HepG2 (cell line): ENCODE measurements at regions not wholly inside any gene's neighbourhood (a gene's known extent, or its start where the extent isn't known, plus 50 kb on each side); places are given as distances from the start of the nearest gene placed in this dataset.

Experiments used
- ATAC-seq: fragments of 200-7000 bp; cut with Tn5 transposase; 3 replicates; pipeline ENCODE4 v1.9.1; 2020; ENCODE audit warnings: mild to moderate bottlenecking, moderate library complexity
- BruUV-seq: library from RNA; stranded (reverse); fragments of 400-500 nt; replicated peaks from 2 replicates; lab custom pipeline; 2021; lab: Mats Ljungman, UMichigan
- CTCF ChIA-PET: fragments of 300-600 bp; formaldehyde crosslinking; extraction: SDS; loops from one replicate; lab custom pipeline; 2021; ENCODE audit warnings: low total read pairs, inconsistent platforms, low intra/inter-chr PET ratio; lab: Yijun Ruan, JAX
- POLR2A ChIA-PET: fragments of 350-600 bp; sonication (Branson Sonifier 250); formaldehyde crosslinking; loops from one replicate; lab custom pipeline; 2020; ENCODE audit warnings: antibody characterized with exemption, inconsistent platforms; lab: Yijun Ruan, JAX
- DNase-seq: peaks from one replicate; pipeline ENCODE4 v3.0.0-alpha.2; 2015; ENCODE audit warnings: low spot score
- FAIRE-seq: peaks from 3 replicates; lab custom pipeline; 2011; peaks lifted over from hg19 to GRCh38; lab: Jason Lieb, UNC
- H2AFZ ChIP-seq: one replicate; pipeline ENCODE4 v1.6.1; 2011; ENCODE audit warnings: low read length, inconsistent platforms
- H3K27ac ChIP-seq: fragments of 300-600 bp; 3 replicates; pipeline ENCODE4 v1.8.0; 2011; ENCODE audit warnings: mixed run types, mild to moderate bottlenecking, mixed read lengths, low read length, inconsistent platforms; ENCODE audit not compliant: insufficient read depth; ENCODE audit errors: extremely low read length
- H3K27me3 ChIP-seq, 2 experiments: fragments of 200-600 bp in 1 of 2; 2 replicates in 1 of 2; 3 replicates in 1 of 2; pipeline versions ENCODE4 v1.6.0 to v1.8.0; 2011; ENCODE audit warnings: low read length in 2 of 2, mild to moderate bottlenecking in 2 of 2, moderate library complexity in 2 of 2, inconsistent platforms in 1 of 2; ENCODE audit not compliant: insufficient read depth in 2 of 2, control insufficient read depth in 1 of 2
- H3K36me3 ChIP-seq, 2 experiments: fragments of 200-600 bp in 1 of 2; replicated peaks in 1 of 2; 2 replicates in 1 of 2; 3 replicates in 1 of 2; pipeline versions ENCODE4 v1.5.1 to v1.8.0; 2011; ENCODE audit warnings: low read length in 2 of 2, inconsistent platforms in 1 of 2; ENCODE audit not compliant: insufficient read depth in 2 of 2, control insufficient read depth in 1 of 2
- H3K4me1 ChIP-seq: 2 replicates; pipeline ENCODE4 v1.5.1; 2012; ENCODE audit warnings: low read length, inconsistent platforms; ENCODE audit not compliant: insufficient read depth
- H3K4me2 ChIP-seq: 2 replicates; pipeline ENCODE4 v1.6.0; 2011; ENCODE audit warnings: low read depth, low read length, inconsistent platforms
- H3K4me3 ChIP-seq, 3 experiments: fragments of 200-600 bp in 1 of 3; sonication (generic), shearing (Covaris generic) in 1 of 3; replicated peaks in 1 of 3; 2 replicates each; pipeline ENCODE4 v1.5.1; 2011 to 2016; ENCODE audit warnings: low read length in 3 of 3, inconsistent platforms in 2 of 3, low read depth in 2 of 3, mild to moderate bottlenecking in 2 of 3, control low read depth in 1 of 3, mixed read lengths in 1 of 3; ENCODE audit not compliant: insufficient read depth in 1 of 3
- H3K79me2 ChIP-seq: one replicate; pipeline ENCODE4 v1.6.1; 2011; ENCODE audit warnings: low read length, inconsistent platforms; ENCODE audit not compliant: insufficient read depth
- H3K9ac ChIP-seq: 2 replicates; pipeline ENCODE4 v1.6.0; 2011; ENCODE audit warnings: mild to moderate bottlenecking, low read depth, low read length, inconsistent platforms; ENCODE audit not compliant: insufficient read depth
- H3K9me3 ChIP-seq: 2 replicates; pipeline ENCODE4 v1.5.1; 2012; ENCODE audit warnings: mild to moderate bottlenecking, low read length
- H4K20me1 ChIP-seq: 2 replicates; pipeline ENCODE4 v1.6.0; 2011; ENCODE audit warnings: inconsistent platforms, mild to moderate bottlenecking, low read length, moderate library complexity; ENCODE audit not compliant: insufficient read depth
- CBX2 ChIP-seq, 2 experiments: fragments of 200-600 bp in 1 of 2; sonication (generic); formaldehyde crosslinking in 1 of 2; IDR thresholded peaks; 2 replicates each; pipeline versions ENCODE4 v1.7.0 to v1.8.1; 2018 to 2022; ENCODE audit warnings: low read depth in 2 of 2, low read length in 1 of 2, mild to moderate bottlenecking in 1 of 2, missing genetic modification reagents in 1 of 2
- CREM ChIP-seq, 2 experiments: sonication (generic) in 1 of 2; formaldehyde crosslinking in 1 of 2; IDR thresholded peaks; 2 replicates each; pipeline versions ENCODE4 v1.4.0 to v1.6.1; 2016 to 2020; ENCODE audit warnings: antibody characterized with exemption in 1 of 2, mild to moderate bottlenecking in 1 of 2, missing genetic modification reagents in 1 of 2
- DMAP1 ChIP-seq: IDR thresholded peaks from 2 replicates; pipeline ENCODE4 v1.6.1; 2016
- JUND ChIP-seq: sonication (generic); formaldehyde crosslinking; IDR thresholded peaks from 2 replicates; pipeline ENCODE4 v1.8.0; 2022; ENCODE audit warnings: mild to moderate bottlenecking, missing genetic modification reagents
- MEF2D ChIP-seq: sonication (generic); formaldehyde crosslinking; IDR thresholded peaks from 2 replicates; pipeline ENCODE4 v1.5.1; 2020; ENCODE audit warnings: mild to moderate bottlenecking, missing genetic modification reagents
- NONO ChIP-seq, 2 experiments: fragments of 450-650 bp in 1 of 2; sonication (generic) in 1 of 2; formaldehyde crosslinking in 1 of 2; IDR thresholded peaks in 1 of 2; conservative IDR thresholded peaks in 1 of 2; 2 replicates each; pipeline versions ENCODE4 v1.6.1 to v1.8.0; 2017 to 2022; ENCODE audit warnings: mild to moderate bottlenecking in 1 of 2, missing genetic modification reagents in 1 of 2, moderate library complexity in 1 of 2
- SOX6 ChIP-seq, 2 experiments: fragments of 450-650 bp in 1 of 2; sonication (generic) in 1 of 2; formaldehyde crosslinking in 1 of 2; IDR thresholded peaks; 2 replicates each; pipeline versions ENCODE4 v1.4.0 to v1.6.1; 2017 to 2020; ENCODE audit warnings: antibody characterized with exemption in 1 of 2, mild to moderate bottlenecking in 1 of 2, missing genetic modification reagents in 1 of 2
- SRSF4 ChIP-seq: fragments of 200-400 bp; formaldehyde crosslinking; IDR thresholded peaks from one replicate; pipeline ENCODE4 v1.6.1; 2018; ENCODE audit warnings: mild to moderate bottlenecking, low read depth, low read length, moderate library complexity; ENCODE audit not compliant: poor library complexity, severe bottlenecking
- ZC3H13 ChIP-seq: sonication (generic); formaldehyde crosslinking; IDR thresholded peaks from 2 replicates; pipeline ENCODE4 v1.8.1; 2023; ENCODE audit warnings: mild to moderate bottlenecking, missing genetic modification reagents, moderate library complexity
- ZNF121 ChIP-seq: sonication (generic); formaldehyde crosslinking; IDR thresholded peaks from 2 replicates; pipeline ENCODE4 v1.5.0; 2020; ENCODE audit warnings: mild to moderate bottlenecking, missing genetic modification reagents
- ZNF205 ChIP-seq: IDR thresholded peaks from 2 replicates; pipeline ENCODE4 v1.6.1; 2018; ENCODE audit warnings: missing biosample characterization, missing genetic modification reagents
- ZNF207 ChIP-seq: fragments of 450-650 bp; IDR thresholded peaks from 2 replicates; pipeline ENCODE4 v1.6.1; 2016; ENCODE audit warnings: antibody characterized with exemption, borderline replicate concordance
- ZNF296 ChIP-seq: sonication (generic); formaldehyde crosslinking; conservative IDR thresholded peaks from 2 replicates; pipeline ENCODE4 v1.5.0; 2020; ENCODE audit warnings: mild to moderate bottlenecking, missing genetic modification reagents
- WGBS: methylation state at CpG from one replicate; pipeline ENCODE4 v1.1.6; 2017; ENCODE audit warnings: low lambda C conversion rate; 5-methylcytosine and 5-hydroxymethylcytosine counted together
- in situ Hi-C: cut with HindIII; loops from 2 replicates; pipeline ENCODE4 v1.10.0; 2017; ENCODE audit warnings: low pct_unique_long_range_greater_than_20kb; ENCODE audit not compliant: extremely low pct_ligation_motif_present
- intact Hi-C: fragments of 100-400 bp; cut with micrococcal nuclease; formaldehyde crosslinking; loops from one replicate; pipeline ENCODE4 v1.10.0; 2022; ENCODE audit not compliant: unreplicated experiment
- TF ChIP-seq, protein P1 (sequence below): sonication (generic); formaldehyde crosslinking; IDR thresholded peaks from 2 replicates; pipeline ENCODE4 v1.4.0; 2020; ENCODE audit warnings: missing genetic modification reagents
- TF ChIP-seq, protein P2 (sequence below): sonication (generic); formaldehyde crosslinking; IDR thresholded peaks from 2 replicates; pipeline ENCODE4 v1.5.1; 2020; ENCODE audit warnings: mild to moderate bottlenecking, missing genetic modification reagents, moderate library complexity
- TF ChIP-seq, protein P3 (sequence below): sonication (generic); IDR thresholded peaks from 2 replicates; pipeline ENCODE4 v1.6.1; 2016; ENCODE audit warnings: low read depth, borderline replicate concordance

DNA sequence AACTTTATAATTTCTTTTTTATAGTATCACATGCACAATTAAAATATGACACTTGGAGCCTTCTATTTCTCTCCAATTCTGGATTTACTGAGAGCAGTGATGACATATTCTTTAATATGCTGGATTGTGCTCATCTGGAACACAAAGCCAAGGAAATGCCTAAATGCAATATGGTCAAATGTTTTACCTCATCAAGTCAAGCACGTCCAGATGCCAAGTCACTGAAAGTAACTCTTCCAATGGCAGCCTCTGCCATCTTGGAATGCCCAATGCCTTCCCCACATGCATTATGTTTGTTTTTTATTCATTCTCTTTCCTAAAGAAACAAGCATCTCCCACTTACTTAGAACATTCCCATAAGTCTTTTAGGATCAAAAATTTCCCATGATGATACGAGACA lies 189.8 kb downstream of the TMX3 start (continued):
- TF ChIP-seq CREM (IDR thresholded peaks at IDR 0.05) (no peak), CREM (CRISPR knock-in tag; IDR thresholded peaks at IDR 0.05) (no peak), ZNF121 (CRISPR knock-in tag) (no peak), ZC3H13 (CRISPR knock-in tag) (no peak)
- TF ChIP-seq, protein P1, sequence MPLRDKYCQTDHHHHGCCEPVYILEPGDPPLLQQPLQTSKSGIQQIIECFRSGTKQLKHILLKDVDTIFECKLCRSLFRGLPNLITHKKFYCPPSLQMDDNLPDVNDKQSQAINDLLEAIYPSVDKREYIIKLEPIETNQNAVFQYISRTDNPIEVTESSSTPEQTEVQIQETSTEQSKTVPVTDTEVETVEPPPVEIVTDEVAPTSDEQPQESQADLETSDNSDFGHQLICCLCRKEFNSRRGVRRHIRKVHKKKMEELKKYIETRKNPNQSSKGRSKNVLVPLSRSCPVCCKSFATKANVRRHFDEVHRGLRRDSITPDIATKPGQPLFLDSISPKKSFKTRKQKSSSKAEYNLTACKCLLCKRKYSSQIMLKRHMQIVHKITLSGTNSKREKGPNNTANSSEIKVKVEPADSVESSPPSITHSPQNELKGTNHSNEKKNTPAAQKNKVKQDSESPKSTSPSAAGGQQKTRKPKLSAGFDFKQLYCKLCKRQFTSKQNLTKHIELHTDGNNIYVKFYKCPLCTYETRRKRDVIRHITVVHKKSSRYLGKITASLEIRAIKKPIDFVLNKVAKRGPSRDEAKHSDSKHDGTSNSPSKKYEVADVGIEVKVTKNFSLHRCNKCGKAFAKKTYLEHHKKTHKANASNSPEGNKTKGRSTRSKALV (CRISPR knock-in tag): no peak
- TF ChIP-seq, all 625 proteins: peak for 0

DNA sequence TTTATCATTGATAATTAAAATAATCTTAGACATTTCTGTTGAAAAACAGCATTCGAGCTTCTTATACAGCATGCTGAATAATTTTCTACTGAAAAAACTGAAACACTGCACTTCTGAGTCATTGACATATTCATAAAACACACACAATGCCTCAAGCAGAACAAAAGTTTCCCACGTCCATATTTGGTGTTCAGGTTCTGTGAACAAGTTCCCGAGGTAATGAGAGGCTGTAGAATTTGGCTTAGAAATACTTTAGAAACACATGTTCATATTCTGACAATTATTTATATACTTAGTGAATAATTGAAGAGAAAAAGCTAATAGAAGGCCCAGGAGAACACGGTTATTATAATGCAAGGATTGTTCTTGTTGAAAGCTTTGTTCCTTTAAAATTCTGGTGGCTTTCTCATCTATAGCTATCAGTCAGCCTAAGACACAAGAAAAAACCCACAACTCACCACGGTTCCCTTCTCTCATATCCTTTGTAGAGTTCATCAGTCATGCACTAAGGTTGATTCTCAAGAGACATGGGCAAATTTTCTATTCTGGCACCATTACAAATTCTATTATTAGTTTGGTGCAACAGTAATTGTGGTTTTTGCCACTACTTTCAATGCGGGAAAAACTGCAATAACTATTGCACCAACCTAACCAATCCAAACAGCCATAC lies 194.4 kb downstream of the TMX3 start:
- Histone ChIP-seq H3K36me3 (no peaks in the 10 kb centered on the region), H3K4me3 (no peak overlapping the region), H3K4me1 (no peaks in the 10 kb centered on the region), H2AFZ (no peak overlapping the region), H3K79me2 (no peaks in the 10 kb centered on the region), H3K4me2 (no peak overlapping the region), H3K9ac (no peak overlapping the region), H4K20me1 (no peaks in the 10 kb centered on the region), H3K9me3 (no peaks in the 10 kb centered on the region), H3K27me3 (no peaks in the 10 kb centered on the region), H3K27ac (no peak overlapping the region)
- ChIA-PET CTCF (no interaction called here), POLR2A (no interaction called here)
- in situ Hi-C loops (no loop called here), intact Hi-C loops (no loop called here)
- no peak for ATAC-seq
- BruUV-seq: no TSS peak
- DNase-seq: no peak
- WGBS: under 1% methylated on average over 6 of the region's 6 CpGs
- FAIRE-seq: no peak
- TF ChIP-seq JUND (CRISPR knock-in tag) (no peak), CBX2 (IDR thresholded peaks at IDR 0.05; ENCODE audit: low read depth, low read length) (no peak), CBX2 (CRISPR knock-in tag; IDR thresholded peaks at IDR 0.05; ENCODE audit: low read depth) (no peak), SOX6 (IDR thresholded peaks at IDR 0.05) (no peak), SOX6 (CRISPR knock-in tag; IDR thresholded peaks at IDR 0.05) (no peak), ZNF205 (CRISPR knock-in tag) (no peak), DMAP1 (CRISPR knock-in tag) (no peak), ZNF207 (no peak), MEF2D (CRISPR knock-in tag) (no peak), NONO (IDR thresholded peaks at IDR 0.05) (no peak), NONO (CRISPR knock-in tag; conservative IDR thresholded peaks at IDR 0.05) (no peak), ZNF296 (CRISPR knock-in tag) (no peak), SRSF4 (no peak)
- TF ChIP-seq, protein P2, sequence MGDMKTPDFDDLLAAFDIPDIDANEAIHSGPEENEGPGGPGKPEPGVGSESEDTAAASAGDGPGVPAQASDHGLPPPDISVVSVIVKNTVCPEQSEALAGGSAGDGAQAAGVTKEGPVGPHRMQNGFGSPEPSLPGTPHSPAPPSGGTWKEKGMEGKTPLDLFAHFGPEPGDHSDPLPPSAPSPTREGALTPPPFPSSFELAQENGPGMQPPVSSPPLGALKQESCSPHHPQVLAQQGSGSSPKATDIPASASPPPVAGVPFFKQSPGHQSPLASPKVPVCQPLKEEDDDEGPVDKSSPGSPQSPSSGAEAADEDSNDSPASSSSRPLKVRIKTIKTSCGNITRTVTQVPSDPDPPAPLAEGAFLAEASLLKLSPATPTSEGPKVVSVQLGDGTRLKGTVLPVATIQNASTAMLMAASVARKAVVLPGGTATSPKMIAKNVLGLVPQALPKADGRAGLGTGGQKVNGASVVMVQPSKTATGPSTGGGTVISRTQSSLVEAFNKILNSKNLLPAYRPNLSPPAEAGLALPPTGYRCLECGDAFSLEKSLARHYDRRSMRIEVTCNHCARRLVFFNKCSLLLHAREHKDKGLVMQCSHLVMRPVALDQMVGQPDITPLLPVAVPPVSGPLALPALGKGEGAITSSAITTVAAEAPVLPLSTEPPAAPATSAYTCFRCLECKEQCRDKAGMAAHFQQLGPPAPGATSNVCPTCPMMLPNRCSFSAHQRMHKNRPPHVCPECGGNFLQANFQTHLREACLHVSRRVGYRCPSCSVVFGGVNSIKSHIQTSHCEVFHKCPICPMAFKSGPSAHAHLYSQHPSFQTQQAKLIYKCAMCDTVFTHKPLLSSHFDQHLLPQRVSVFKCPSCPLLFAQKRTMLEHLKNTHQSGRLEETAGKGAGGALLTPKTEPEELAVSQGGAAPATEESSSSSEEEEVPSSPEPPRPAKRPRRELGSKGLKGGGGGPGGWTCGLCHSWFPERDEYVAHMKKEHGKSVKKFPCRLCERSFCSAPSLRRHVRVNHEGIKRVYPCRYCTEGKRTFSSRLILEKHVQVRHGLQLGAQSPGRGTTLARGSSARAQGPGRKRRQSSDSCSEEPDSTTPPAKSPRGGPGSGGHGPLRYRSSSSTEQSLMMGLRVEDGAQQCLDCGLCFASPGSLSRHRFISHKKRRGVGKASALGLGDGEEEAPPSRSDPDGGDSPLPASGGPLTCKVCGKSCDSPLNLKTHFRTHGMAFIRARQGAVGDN (CRISPR knock-in tag): no peak
- TF ChIP-seq, protein P3, sequence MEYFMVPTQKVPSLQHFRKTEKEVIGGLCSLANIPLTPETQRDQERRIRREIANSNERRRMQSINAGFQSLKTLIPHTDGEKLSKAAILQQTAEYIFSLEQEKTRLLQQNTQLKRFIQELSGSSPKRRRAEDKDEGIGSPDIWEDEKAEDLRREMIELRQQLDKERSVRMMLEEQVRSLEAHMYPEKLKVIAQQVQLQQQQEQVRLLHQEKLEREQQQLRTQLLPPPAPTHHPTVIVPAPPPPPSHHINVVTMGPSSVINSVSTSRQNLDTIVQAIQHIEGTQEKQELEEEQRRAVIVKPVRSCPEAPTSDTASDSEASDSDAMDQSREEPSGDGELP: no peak
